PFSK-1 (cell line): ENCODE measurements at regions not wholly inside any gene's neighbourhood (a gene's known extent, or its start where the extent isn't known, plus 50 kb on each side); places are given as distances from the start of the nearest gene placed in this dataset.

ENCODE experiments used
- POLR2AphosphoS5 ChIP-seq: IDR thresholded peaks from 2 replicates; pipeline ENCODE4 v1.6.1; 2012; ENCODE audit warnings: low read depth, mild to moderate bottlenecking, control low read depth, low read length, moderate library complexity
- REST ChIP-seq, 2 experiments: IDR thresholded peaks; 2 replicates each; pipeline versions ENCODE4 v1.6.1 to v1.8.0; 2011 to 2012; ENCODE audit warnings: low read depth in 2 of 2, low read length in 2 of 2, control low read depth in 1 of 2, inconsistent platforms in 1 of 2, mild to moderate bottlenecking in 1 of 2, moderate library complexity in 1 of 2; ENCODE audit not compliant: insufficient read depth in 1 of 2
- TAF1 ChIP-seq: IDR thresholded peaks from 2 replicates; pipeline ENCODE4 v1.6.1; 2012; ENCODE audit warnings: low read length, control low read depth, borderline replicate concordance; ENCODE audit not compliant: insufficient read depth

- no peak for TF ChIP-seq REST (IDR thresholded peaks at IDR 0.05; ENCODE audit: insufficient read depth in 1 of 2, low read depth in 2 of 2, low read length in 2 of 2)
- no peak for TF ChIP-seq TAF1
- TF ChIP-seq POLR2AphosphoS5, result no peak
These were observed 56.0 kb upstream of the PARVA start for GRCh38 chr11:12321217-12321937.
